ENCODE measurements at regions not wholly inside any gene's neighbourhood (a gene's known extent, or its start where the extent isn't known, plus 50 kb on each side); places are given as distances from the start of the nearest gene placed in this dataset.

DNA sequence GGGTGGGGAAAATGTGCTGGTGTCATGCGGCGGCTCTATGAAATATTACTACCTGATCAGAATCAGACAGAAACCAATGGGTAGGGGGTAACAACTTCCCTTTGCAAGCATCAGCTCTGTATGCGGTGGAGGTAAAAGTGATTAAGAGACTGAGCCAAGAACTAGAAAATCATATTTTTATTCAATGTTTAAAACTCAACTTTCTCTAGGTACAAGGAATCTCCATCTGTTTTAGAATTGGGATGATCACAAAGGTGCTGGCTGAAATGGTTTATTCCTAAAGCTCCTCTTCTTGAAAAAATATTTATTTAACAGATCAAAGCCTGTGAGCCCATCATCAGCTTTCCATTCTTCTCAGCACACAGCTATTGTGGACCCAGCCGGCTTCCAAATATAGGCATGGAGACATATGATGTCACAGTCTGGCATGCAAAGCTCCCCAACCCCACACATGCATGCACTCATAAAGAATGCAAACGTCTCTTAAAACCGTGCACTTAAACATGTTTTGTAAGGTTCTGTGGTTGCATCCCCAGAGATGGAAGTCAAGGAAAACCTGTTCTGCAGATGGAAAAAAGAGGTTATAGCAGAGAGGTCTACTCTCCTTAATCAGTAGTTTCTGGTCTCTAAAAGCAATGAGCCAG, 126.0 kb downstream of the SKIDA1 start:
- BruUV-seq (replicated peaks) = no TSS peak
- intact Hi-C loops (cut with micrococcal nuclease; ENCODE audit: unreplicated experiment) = no loop called here
- Mint-ChIP-seq H3K27ac (ENCODE audit: unreplicated experiment) (peak overlapping the region; percentile 66), H3K27me3 (ENCODE audit: unreplicated experiment) (no peaks in the 10 kb centered on the region), H3K4me1 (ENCODE audit: low read depth, unreplicated experiment) (peaks cover 31% of the 10 kb centered on the region), H3K9me3 (ENCODE audit: low read depth, unreplicated experiment) (peaks cover 6% of the 10 kb centered on the region), H3K4me3 (ENCODE audit: low read depth, unreplicated experiment) (no peak overlapping the region), H3K36me3 (ENCODE audit: insufficient read depth, unreplicated experiment) (no peaks in the 10 kb centered on the region)
- CTCF ChIA-PET = no interaction called here
- peak; percentile 28 for DNase-seq
- TF ChIP-seq, protein P1, sequence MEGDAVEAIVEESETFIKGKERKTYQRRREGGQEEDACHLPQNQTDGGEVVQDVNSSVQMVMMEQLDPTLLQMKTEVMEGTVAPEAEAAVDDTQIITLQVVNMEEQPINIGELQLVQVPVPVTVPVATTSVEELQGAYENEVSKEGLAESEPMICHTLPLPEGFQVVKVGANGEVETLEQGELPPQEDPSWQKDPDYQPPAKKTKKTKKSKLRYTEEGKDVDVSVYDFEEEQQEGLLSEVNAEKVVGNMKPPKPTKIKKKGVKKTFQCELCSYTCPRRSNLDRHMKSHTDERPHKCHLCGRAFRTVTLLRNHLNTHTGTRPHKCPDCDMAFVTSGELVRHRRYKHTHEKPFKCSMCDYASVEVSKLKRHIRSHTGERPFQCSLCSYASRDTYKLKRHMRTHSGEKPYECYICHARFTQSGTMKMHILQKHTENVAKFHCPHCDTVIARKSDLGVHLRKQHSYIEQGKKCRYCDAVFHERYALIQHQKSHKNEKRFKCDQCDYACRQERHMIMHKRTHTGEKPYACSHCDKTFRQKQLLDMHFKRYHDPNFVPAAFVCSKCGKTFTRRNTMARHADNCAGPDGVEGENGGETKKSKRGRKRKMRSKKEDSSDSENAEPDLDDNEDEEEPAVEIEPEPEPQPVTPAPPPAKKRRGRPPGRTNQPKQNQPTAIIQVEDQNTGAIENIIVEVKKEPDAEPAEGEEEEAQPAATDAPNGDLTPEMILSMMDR (IDR thresholded peaks at IDR 0.05; ENCODE audit: unreplicated experiment) = no peak

DNA sequence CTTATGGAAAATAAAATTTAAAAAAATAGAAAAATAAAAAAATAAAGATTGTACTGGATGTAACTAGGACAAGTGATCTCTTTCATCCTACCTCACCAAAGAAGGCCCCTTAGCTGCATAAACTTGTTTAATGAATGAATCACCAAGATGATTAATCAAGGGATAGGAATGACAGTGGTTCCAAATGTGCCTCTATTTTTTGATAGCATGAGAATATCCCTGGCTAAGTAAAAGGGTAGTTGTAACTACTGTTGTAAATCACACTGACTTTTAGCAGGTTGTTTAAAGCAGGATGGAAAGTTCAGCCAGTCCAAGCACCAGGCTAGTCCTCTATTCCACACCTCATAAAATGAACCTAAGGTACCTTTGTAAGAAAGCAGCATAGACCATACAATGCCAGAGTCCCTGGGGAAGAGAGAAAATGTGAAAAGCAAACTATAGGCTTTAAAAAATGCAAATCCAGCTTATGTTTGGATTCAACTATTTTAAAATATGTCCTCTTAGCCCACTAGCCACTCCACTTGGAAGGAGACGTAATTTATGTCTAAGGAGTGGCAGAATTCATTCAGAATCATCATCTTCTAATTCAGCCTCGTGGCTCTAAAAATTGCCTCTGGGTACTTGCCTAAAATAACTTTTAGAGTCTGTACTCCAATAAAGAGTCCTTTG, 126.8 kb downstream of the SKIDA1 start:
- no peak for DNase-seq
- Mint-ChIP-seq H3K4me3 (ENCODE audit: low read depth, unreplicated experiment) (no peak overlapping the region), H3K9me3 (ENCODE audit: low read depth, unreplicated experiment) (peaks cover 6% of the 10 kb centered on the region), H3K36me3 (ENCODE audit: insufficient read depth, unreplicated experiment) (no peaks in the 10 kb centered on the region), H3K27me3 (ENCODE audit: unreplicated experiment) (no peaks in the 10 kb centered on the region), H3K4me1 (ENCODE audit: low read depth, unreplicated experiment) (peaks cover 27% of the 10 kb centered on the region), H3K27ac (ENCODE audit: unreplicated experiment) (no peak overlapping the region)
- intact Hi-C loops (cut with micrococcal nuclease; ENCODE audit: unreplicated experiment) = no loop called here
- CTCF ChIA-PET = interaction anchor here (0.7 kb wide), 1 partner anchor 96 kb away, joined by 3 read pairs; no protein-coding TSS in a partner anchor
- TF ChIP-seq, protein P1 (IDR thresholded peaks at IDR 0.05; ENCODE audit: unreplicated experiment) = no peak
- BruUV-seq (replicated peaks) = no TSS peak

DNA sequence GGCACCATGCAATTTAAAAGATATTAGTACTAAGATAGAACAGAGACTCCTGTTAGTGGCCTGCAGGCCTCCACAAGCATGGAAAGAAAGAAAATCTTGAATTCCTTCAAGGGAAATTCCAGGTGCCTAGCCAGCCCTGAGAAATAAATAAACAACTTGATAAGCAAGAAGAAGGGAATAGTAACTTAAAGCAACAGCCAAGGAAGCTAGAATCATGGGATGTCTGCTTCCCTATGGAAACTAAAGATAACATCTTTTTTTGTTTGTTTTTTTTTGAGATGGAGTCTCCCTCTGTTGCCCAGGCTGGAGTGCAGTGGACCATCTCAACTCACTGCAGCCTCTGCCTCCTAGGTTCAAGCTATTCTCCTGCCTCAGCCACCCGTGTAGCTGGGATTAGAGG, 128.6 kb downstream of the SKIDA1 start:
- Mint-ChIP-seq H3K36me3 (ENCODE audit: insufficient read depth, unreplicated experiment) (no peaks in the 10 kb centered on the region), H3K9me3 (ENCODE audit: low read depth, unreplicated experiment) (peaks cover 6% of the 10 kb centered on the region), H3K27ac (ENCODE audit: unreplicated experiment) (no peak overlapping the region), H3K4me1 (ENCODE audit: low read depth, unreplicated experiment) (peaks cover 17% of the 10 kb centered on the region), H3K27me3 (ENCODE audit: unreplicated experiment) (no peaks in the 10 kb centered on the region), H3K4me3 (ENCODE audit: low read depth, unreplicated experiment) (no peak overlapping the region)
- BruUV-seq (replicated peaks) = no TSS peak
- TF ChIP-seq, protein P1 (IDR thresholded peaks at IDR 0.05; ENCODE audit: unreplicated experiment) = no peak
- intact Hi-C loops (cut with micrococcal nuclease; ENCODE audit: unreplicated experiment) = no loop called here
- CTCF ChIA-PET = interaction anchor here (1.1 kb wide), 1 partner anchor 67 kb away, joined by 3 read pairs; no protein-coding TSS in a partner anchor
- no peak for DNase-seq

DNA sequence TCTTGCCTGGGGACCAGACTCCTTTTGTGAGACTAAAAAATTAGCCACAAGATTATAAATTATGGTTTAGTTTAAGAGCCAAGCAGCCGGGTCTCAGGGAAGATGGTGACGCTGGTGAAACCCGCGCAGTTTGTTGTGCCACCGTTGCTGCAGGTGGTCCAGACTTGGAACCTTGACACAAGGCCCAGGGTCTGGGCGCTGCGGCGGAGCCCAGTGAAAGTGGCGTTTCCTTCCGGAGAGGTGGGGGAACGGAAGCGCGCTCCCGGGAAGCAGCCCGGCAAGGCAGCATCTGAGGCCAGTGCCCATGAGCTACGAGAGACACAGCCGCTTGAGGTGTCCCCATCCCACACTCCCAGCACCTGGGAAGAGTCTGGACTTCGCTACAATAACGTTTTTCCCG, 131.6 kb downstream of the SKIDA1 start:
- intact Hi-C loops (cut with micrococcal nuclease; ENCODE audit: unreplicated experiment) = no loop called here

More for the DNA sequence above, 131.6 kb downstream of the SKIDA1 start:
- Mint-ChIP-seq H3K9me3 (ENCODE audit: low read depth, unreplicated experiment) (peaks cover 6% of the 10 kb centered on the region), H3K4me3 (ENCODE audit: low read depth, unreplicated experiment) (no peak overlapping the region), H3K27ac (ENCODE audit: unreplicated experiment) (no peak overlapping the region), H3K4me1 (ENCODE audit: low read depth, unreplicated experiment) (peaks cover 15% of the 10 kb centered on the region), H3K27me3 (ENCODE audit: unreplicated experiment) (no peaks in the 10 kb centered on the region), H3K36me3 (ENCODE audit: insufficient read depth, unreplicated experiment) (no peaks in the 10 kb centered on the region)
- DNase-seq = no peak
- BruUV-seq (replicated peaks) = no TSS peak
- CTCF ChIA-PET = no interaction called here
- TF ChIP-seq, protein P1 (IDR thresholded peaks at IDR 0.05; ENCODE audit: unreplicated experiment) = no peak
